ENCODE measurements at regions not wholly inside any gene's neighbourhood (a gene's known extent, or its start where the extent isn't known, plus 50 kb on each side); places are given as distances from the start of the nearest gene placed in this dataset.

DNA sequence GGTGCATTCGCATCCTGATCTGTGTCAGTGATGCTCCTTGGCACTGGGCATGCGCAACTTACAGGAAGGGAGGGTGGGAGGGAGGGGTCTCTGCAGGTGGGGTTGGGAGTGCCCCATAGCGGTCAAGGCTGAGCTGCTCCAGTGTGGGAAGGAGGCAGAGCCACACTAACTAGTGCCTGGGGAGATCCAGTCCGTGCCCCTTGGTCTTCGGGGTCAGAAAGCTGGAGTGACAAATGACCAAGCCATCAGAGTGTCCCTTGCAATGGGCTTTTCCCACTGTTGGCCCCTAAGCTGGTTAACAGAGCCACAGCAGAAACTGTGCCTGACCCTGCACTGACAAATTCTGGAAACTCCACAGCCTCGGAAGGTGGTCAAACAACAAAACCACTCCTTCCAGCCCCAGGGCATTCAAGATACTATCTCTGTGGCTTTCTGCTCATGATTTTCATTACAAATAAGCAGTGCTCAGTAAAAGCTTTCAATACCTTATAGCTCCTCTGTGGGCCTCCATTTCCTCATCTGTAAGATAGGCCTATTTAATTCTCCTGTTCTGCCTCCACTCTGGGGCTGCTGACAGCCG lies 138.1 kb upstream of the UNC5B start:
- no peak for DNase-seq (ENCODE audit: low read depth)
- H3K4me3 ChIP-seq (ENCODE audit: low read length), result no peak overlapping the region
- TF ChIP-seq, protein P1, sequence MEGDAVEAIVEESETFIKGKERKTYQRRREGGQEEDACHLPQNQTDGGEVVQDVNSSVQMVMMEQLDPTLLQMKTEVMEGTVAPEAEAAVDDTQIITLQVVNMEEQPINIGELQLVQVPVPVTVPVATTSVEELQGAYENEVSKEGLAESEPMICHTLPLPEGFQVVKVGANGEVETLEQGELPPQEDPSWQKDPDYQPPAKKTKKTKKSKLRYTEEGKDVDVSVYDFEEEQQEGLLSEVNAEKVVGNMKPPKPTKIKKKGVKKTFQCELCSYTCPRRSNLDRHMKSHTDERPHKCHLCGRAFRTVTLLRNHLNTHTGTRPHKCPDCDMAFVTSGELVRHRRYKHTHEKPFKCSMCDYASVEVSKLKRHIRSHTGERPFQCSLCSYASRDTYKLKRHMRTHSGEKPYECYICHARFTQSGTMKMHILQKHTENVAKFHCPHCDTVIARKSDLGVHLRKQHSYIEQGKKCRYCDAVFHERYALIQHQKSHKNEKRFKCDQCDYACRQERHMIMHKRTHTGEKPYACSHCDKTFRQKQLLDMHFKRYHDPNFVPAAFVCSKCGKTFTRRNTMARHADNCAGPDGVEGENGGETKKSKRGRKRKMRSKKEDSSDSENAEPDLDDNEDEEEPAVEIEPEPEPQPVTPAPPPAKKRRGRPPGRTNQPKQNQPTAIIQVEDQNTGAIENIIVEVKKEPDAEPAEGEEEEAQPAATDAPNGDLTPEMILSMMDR (conservative IDR thresholded peaks at IDR 0.05; ENCODE audit: low read length), result no peak

DNA sequence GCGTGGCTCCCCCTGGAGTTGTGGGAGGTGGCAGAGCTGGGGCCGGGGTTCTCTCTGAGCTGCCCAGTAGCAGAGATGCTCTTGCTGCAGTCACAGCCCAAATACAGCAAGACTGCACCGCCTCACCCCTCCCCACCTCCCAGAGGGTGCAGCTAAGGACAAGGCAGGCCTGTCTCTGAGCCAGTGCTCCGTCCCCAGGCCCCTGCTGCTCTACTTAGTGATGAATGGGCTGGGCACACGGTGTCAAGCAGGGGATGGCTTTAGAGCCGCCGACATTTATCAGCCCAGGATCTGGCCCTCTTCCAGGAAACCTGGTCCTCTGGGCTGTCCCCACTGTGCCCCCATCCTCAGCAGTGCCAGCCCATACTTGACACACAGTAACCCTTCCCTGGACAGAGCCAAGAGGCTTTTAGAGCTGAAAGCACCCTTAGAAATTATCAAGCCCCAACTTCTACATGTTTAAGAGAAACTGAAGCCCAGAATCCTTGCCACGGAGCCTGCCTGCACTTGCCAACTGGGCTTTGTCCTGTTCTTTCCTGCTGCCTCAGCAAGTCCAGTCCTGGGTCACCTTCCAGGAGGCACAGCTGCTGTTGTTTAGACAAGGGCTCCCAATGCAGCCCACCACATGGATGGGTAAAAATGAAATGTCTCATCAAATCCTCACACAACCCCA lies 137.1 kb upstream of the UNC5B start:
- no peak for DNase-seq (ENCODE audit: low read depth)
- TF ChIP-seq, protein P1 (conservative IDR thresholded peaks at IDR 0.05; ENCODE audit: low read length), result no peak

DNA sequence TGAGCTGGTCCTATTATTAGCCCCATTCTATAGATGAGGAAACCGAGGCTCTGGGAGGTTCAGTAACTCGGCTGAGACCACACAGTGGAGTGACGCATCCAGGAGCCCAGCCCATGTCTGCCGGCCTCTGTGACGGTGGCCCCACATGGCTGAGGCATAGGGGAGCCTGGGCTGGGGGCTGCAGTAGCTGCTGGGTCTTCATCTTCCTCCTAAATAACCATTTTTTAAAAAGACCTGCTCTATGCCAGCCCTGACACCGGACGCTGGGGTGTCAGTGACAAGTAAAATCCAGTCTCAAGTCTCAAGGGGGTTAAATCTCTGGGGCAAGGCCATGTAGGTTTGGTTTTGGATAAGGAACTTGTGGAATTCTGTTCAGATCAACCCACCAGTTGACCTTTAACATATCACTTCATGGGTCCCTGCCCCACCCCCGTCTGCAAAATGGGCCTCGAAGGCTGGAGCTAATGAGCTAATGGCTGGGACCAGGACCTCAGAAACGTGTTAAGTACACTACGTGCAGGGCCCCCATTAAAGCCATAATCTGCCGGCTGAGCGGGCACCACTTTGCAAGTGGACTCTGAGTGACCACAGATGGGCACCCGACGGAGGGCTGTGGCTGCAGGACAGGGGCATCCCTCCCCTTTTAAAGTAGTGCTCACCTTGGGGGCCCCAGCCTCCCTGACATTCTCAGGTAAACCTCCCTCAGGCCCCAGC lies 136.5 kb upstream of the UNC5B start:
- DNase-seq (ENCODE audit: low read depth), result no peak
- TF ChIP-seq, protein P1 (conservative IDR thresholded peaks at IDR 0.05; ENCODE audit: low read length), result no peak
- H3K4me3 ChIP-seq (ENCODE audit: low read length), result no peak overlapping the region

More for the DNA sequence above, 137.1 kb upstream of the UNC5B start:
- no peak overlapping the region for H3K4me3 ChIP-seq (ENCODE audit: low read length)

DNA sequence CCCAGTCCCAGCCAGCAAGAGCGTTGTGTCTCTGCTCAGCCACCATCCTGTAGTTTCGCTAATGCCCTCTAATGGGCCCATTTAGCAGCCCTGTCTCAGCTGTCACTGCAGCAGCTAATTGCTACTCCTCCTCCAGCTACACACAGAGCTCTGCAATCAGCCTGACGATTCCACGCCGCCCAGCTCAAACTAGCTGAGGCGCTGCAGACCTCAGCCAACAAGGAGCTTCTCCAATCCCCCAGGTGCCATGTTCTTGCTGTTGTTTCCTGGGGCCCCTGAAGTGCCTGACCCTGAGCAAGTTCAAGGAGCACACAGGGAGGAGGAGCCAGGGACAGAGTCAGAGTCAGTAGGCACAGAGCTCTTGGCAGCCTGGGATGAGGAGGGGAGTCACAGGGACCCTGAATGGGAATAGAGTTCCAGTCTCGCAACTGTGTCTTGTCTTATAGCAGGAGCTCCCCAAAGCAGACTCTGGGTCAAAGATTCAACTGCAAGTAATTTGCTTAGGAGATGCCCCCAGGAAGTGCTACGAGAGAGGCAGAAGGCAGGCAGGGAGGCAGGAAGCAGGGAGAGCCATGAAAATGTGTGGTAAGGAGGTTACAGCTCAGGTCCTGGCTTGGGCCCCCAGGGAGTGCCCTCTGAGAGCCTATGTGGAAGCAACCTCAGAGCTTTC lies 135.8 kb upstream of the UNC5B start:
- DNase-seq (ENCODE audit: low read depth), result no peak
- no peak overlapping the region for H3K4me3 ChIP-seq (ENCODE audit: low read length)
- TF ChIP-seq, protein P1 (conservative IDR thresholded peaks at IDR 0.05; ENCODE audit: low read length), result no peak

DNA sequence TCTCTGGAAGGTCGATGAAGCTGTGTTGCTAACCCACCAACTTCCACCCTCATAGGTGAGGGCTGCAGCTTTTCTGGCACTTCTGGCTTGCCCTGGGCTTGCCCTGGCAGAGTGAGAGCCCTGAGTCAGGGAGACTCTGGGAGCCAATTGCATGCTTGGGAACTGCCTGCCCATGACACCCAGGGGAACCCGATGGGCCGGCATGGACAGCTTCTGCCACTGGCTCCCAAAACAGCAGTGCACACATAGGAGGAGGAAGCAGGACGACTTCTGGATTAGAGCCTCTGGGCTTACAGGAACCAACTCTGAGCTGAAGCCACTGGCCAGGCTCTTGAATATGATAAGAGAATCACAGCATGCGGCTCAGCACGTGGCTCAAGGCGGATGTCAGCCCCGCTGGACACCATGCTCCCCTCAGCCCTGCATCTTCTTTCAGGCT lies 135.2 kb upstream of the UNC5B start:
- no peak overlapping the region for H3K4me3 ChIP-seq (ENCODE audit: low read length)
- no peak for DNase-seq (ENCODE audit: low read depth)
- TF ChIP-seq, protein P1 (conservative IDR thresholded peaks at IDR 0.05; ENCODE audit: low read length), result no peak

DNA sequence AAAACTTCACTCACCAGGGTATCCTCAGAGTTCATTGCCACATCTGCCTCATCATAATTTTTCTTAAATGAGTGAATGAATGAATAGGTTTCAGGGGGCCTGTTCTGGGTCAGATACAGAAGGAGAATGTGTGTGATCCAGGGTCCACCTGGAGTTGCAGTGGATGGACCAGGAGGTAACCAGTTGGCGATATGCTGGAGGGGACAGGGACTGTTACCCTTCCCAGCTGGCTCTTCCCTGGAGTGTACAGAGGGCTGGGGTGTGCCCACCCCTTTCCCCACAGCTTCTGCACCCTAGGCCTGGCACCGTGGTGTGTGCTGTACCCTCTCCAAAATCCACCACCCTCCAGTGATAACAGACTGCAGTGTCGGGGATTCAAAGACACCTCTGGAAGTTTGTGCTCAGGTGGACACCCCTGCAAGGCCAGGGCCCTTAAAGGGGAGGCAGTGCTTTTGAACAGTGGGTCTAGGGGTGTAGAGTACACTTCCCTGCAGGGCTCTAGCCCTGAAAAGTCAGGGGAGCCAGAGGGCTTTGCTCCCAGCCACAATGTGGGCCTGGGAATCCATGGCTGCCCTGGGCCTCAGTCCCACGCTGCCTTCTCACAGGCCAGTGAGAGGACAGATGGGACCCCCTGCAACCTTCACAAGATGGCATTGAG lies 134.4 kb upstream of the UNC5B start:
- no peak for DNase-seq (ENCODE audit: low read depth)
- H3K4me3 ChIP-seq (ENCODE audit: low read length), result no peak overlapping the region
- TF ChIP-seq, protein P1 (conservative IDR thresholded peaks at IDR 0.05; ENCODE audit: low read length), result no peak
